Panc1 (cell line): ENCODE measurements at regions not wholly inside any gene's neighbourhood (a gene's known extent, or its start where the extent isn't known, plus 50 kb on each side); places are given as distances from the start of the nearest gene placed in this dataset.

ENCODE experiments used
- CTCF ChIP-seq: fragments of 450-650 bp; IDR thresholded peaks from 2 replicates; pipeline ENCODE4 v1.5.1; 2017; ENCODE audit warnings: mild to moderate bottlenecking
- POLR2AphosphoS5 ChIP-seq: IDR thresholded peaks from 2 replicates; pipeline ENCODE4 v1.6.1; 2012; ENCODE audit warnings: mild to moderate bottlenecking, low read depth, low read length, moderate library complexity

GRCh38 chr11:23765682-23766252, 731.1 kb upstream of the LUZP2 start:
- TF ChIP-seq CTCF (no peak), POLR2AphosphoS5 (no peak)
